ENCODE measurements at regions not wholly inside any gene's neighbourhood (a gene's known extent, or its start where the extent isn't known, plus 50 kb on each side); places are given as distances from the start of the nearest gene placed in this dataset.

GRCh38 chr2:19809206-19809605, 92.6 kb downstream of the TTC32 start:
- no peak for DNase-seq (ENCODE audit: low read depth)

GRCh38 chr2:19807866-19808265, 93.9 kb downstream of the TTC32 start:
- no peak for DNase-seq (ENCODE audit: low read depth)

GRCh38 chr2:19807346-19807745, 94.4 kb downstream of the TTC32 start:
- no peak for DNase-seq (ENCODE audit: low read depth)

GRCh38 chr2:19806591-19806990, 95.2 kb downstream of the TTC32 start:
- DNase-seq (ENCODE audit: low read depth): no peak

GRCh38 chr2:19806131-19806530, 95.7 kb downstream of the TTC32 start:
- no peak for DNase-seq (ENCODE audit: low read depth)

- DNase-seq (ENCODE audit: low read depth): no peak
Observed at GRCh38 chr2:19805266-19805665, 96.5 kb downstream of the TTC32 start.

- no peak for DNase-seq (ENCODE audit: low read depth)
Observed at GRCh38 chr2:19804639-19805260, 97.0 kb downstream of the TTC32 start.

- no peak for DNase-seq (ENCODE audit: low read depth)
Observed at GRCh38 chr2:19802086-19802841, 99.5 kb downstream of the TTC32 start.

GRCh38 chr2:19801367-19802080, 100.3 kb downstream of the TTC32 start:
- peak; percentile 96 for DNase-seq (ENCODE audit: low read depth)

- DNase-seq (ENCODE audit: low read depth): no peak
Observed at GRCh38 chr2:19800796-19801195, 101.0 kb downstream of the TTC32 start.

GRCh38 chr2:19799881-19800780, 101.7 kb downstream of the TTC32 start:
- no peak for DNase-seq (ENCODE audit: low read depth)

GRCh38 chr2:19797871-19798270, 103.9 kb downstream of the TTC32 start:
- DNase-seq (ENCODE audit: low read depth): no peak

- no peak for DNase-seq (ENCODE audit: low read depth)
Observed at GRCh38 chr2:19797243-19797810, 104.5 kb downstream of the TTC32 start.

GRCh38 chr2:19796035-19796695, 105.6 kb downstream of the TTC32 start:
- DNase-seq (ENCODE audit: low read depth): peak; percentile 82

GRCh38 chr2:19793132-19793750, 108.5 kb downstream of the TTC32 start:
- DNase-seq (ENCODE audit: low read depth): no peak

GRCh38 chr2:19790291-19790690, 111.5 kb downstream of the TTC32 start:
- no peak for DNase-seq (ENCODE audit: low read depth)

GRCh38 chr2:19787134-19787533, 114.6 kb downstream of the TTC32 start:
- DNase-seq (ENCODE audit: low read depth): no peak

- DNase-seq (ENCODE audit: low read depth): peak; percentile 71
Observed at GRCh38 chr2:19786408-19787058, 115.2 kb downstream of the TTC32 start.

- no peak for DNase-seq (ENCODE audit: low read depth)
Observed at GRCh38 chr2:19785867-19786266, 115.9 kb downstream of the TTC32 start.

- DNase-seq (ENCODE audit: low read depth): peak; percentile 64
Observed at GRCh38 chr2:19785447-19785846, 116.3 kb downstream of the TTC32 start.
